ENCODE measurements at regions not wholly inside any gene's neighbourhood (a gene's known extent, or its start where the extent isn't known, plus 50 kb on each side); places are given as distances from the start of the nearest gene placed in this dataset.

- DNase-seq: no peak
Observed at GRCh38 chr6:45739058-45739457, 276.6 kb downstream of the CLIC5 start.

- no peak for DNase-seq
Observed at GRCh38 chr6:45738057-45738455, 277.6 kb downstream of the CLIC5 start.

DNA sequence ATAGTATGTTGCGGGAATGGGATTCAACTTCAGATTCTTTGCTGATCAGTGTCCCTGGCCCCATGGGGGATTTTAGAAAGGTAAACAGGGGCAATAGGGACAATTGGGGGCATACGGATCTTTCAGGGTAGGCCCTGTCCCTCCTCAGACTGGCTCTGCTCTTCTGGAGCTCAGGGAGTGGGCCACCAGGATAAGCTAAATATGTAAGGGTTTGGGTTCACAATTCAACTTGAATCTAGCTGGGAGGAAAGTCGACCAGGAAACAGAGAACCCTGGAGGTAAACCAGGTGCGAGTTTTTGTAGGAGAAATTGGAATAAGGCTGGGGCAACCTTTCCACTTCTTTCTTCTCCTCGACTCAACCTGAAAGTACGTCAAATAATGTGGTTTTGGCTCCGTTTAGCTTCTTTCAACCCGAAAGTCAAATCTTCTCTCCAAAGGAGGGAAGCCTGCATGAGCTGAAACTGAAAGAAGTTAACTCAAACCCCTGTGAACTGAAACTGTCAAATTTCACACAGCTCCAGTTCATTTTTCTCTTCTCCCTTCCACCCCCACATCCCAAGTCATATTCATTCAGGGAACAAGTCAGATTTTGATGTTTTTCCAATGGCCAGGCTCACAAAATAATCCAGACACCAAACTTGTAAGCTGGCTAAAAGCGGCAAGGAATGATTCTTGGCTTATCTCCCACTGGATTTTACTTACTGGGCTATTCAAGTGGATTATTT is 278.2 kb downstream of the CLIC5 start:
- DNase-seq: no peak

DNA sequence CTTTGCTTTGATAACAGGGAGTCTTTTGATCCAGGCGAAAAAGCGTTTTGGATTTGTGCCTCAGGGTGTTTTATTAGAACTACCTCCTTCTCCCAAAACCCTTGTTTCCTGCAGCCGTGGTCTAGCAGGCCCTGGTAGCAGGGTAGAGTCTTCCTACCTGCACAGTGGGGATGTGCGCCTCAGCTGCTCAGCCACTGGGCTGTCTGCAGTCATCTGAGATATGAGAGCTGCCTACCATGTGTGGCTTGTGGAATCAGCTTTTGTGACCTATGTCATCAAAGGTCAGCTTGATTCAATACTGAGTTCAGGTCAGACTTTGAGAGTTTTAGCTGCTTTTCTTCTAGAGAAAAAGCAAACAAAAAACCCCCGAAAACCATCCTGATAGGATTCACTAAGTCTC is 279.5 kb downstream of the CLIC5 start:
- DNase-seq: no peak

GRCh38 chr6:45732731-45733130 is 282.9 kb downstream of the CLIC5 start:
- DNase-seq: no peak

DNA sequence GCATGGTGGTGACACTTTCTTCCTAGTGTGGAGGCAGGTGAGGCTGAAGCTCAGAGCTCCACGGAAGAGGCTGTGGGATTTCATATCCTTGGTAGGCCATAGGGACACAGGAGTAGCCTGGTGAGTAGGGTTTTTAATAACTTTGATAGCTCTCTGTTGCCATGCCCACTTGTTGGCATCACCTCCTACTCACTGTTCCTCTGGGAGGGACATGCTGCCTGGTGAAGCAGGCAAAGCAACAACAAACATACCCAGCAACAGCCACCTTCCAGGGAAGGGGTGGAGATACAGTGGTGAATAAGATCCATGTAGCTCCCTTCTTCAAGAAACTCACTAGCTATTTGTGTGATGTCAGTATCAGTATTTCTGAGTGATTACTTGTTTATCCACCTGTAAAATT is 285.4 kb downstream of the CLIC5 start:
- no peak for DNase-seq

GRCh38 chr6:45728674-45729073 is 287.0 kb downstream of the CLIC5 start:
- DNase-seq: no peak

DNA sequence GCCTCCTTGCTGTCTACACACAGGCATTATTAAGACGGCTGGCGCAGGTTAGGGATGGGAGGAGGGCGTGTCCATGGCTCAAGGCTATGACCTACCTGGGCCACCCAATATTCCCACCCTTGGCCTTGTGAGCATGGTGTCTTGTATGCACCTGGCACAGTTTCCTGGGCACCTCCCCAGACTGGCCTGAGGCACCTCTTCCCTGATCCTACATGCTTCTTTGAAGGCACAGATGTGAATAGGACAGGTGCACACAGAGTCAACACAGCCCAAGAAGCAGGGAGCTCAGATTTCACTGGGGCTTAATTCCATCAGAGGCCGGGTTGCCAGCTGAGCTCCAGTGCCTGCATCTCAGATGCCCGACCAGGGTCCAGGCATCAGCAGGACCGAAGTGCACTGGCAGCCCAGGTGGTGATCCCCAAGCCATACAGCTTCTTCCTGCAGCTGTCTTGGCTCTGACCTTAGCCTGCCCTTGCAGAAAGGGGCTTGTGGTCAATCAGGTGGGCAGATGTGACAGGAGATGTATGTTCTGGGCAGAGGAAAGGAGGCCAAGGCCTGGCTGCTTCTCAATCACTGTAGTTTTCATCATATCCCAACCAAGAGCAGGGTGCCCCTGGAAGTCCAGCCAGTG is 287.7 kb downstream of the CLIC5 start:
- no peak for DNase-seq

DNA sequence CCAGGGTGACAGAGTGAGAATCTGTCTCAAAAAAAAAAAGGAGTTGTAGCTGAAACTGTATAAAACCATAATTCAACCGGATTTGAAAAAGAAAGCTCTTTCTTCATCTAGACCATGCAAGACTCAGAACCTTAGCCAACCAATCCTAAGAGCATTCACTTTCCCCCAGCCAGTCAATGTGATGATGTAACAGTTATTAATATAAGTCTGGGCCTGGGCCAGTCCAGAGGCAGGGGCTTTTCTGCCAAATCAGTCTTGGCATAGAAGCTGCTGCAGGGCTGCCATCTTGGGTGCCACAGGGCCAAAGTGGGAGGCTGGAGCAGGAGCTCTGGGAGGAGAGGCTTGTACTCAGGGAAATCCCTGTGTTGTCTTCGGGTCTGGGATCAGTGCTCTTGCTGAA is 288.4 kb downstream of the CLIC5 start:
- DNase-seq: no peak

- DNase-seq: no peak
Observed at GRCh38 chr6:45726444-45726843, 289.2 kb downstream of the CLIC5 start.

GRCh38 chr6:45724511-45724910 is 291.1 kb downstream of the CLIC5 start:
- DNase-seq: no peak

DNA sequence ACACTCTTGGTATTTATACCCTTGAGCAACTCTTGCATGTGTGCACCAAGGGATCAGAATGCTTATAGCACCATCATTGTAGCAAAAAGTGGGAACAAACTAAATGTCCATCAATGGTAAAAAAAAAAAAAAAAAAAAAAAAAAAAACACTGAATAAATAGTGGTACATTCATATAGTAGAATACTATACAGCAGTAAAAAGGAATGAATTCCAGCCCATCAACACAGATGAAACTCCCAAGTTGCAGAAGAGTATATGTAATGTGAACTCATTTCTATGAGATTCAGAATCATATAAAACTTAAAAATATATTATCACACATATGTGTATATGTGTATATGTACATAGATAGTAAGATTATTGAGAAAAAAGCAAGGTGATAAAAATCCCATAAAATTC is 291.6 kb downstream of the CLIC5 start:
- no peak for DNase-seq

GRCh38 chr6:45722876-45723275 is 292.8 kb downstream of the CLIC5 start:
- DNase-seq: no peak

DNA sequence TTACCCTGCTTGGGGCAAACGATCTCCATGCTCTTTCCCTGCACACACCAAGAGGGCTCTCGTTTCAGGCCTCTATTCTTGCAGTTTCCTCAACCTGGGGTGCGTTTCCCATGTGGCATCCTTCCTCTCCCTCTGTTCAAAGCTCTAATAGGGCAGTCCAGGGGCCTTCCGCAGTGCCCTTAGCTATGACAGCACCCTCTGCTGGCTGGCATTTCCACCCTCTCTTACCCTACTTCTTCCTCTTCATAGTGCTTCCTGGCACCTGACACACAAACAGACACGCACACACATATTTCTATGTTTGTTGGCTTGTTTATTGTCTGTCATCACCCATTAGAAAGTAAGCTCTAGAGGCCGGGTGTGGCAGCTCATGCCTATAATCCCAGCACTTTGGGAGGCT is 294.0 kb downstream of the CLIC5 start:
- no peak for DNase-seq

DNA sequence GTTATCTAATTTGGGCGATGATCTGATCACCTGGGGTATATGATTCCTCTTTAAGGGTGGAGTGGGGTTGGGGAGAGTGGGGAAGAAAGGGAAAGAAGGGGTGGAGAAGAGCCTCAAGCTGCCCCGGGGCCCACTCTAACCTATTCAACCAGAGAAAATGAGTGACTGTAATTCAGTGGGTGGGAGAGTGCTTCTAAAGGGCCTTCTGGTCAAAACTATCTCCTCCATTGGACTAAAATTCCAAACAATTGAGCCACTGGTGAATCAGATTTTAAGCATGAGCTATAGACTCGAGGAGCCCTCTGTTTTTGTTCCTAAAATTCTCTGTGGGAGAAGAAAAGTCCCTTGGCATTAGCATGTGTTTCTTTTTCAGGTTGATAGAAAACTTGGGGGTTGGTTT is 296.8 kb downstream of the CLIC5 start:
- DNase-seq: no peak

DNA sequence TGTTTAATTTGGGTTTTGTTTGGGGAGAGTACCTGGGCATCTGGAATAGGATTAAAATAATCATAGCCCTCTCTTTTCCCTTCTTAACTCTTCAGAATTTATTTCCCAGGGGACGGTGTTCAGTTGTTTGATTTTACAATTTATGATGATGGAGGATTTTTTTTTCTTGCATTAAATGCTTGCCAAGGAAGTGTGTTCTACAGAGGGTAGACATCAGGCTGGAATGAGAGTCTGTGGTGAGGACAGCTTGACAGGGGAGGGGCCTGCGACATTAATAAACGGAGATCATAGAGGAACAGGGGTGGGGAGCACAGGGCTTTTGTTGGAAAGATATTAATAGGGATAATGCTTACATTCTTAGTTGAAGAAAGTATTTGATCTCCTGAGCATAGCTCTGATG is 297.5 kb downstream of the CLIC5 start:
- no peak for DNase-seq

- DNase-seq: no peak
Observed at GRCh38 chr6:45717715-45718114, 297.9 kb downstream of the CLIC5 start.

GRCh38 chr6:45717027-45717426 is 298.6 kb downstream of the CLIC5 start:
- no peak for DNase-seq

DNA sequence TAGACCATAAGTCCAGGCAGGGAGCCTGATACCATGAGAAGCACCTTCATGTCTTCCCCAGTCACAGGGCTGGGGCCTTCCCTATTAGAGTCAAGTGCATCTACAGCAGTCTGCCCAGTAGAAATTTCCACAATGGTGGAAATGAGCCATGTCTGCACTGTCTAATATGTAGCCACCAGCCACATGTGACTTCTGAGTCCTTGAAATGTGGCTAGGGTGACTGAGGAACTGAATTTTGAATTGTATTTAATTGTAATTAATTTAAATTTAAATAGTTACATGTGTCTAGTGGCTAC is 300.2 kb downstream of the CLIC5 start:
- no peak for DNase-seq

GRCh38 chr6:45714741-45715507 is 300.7 kb downstream of the CLIC5 start:
- DNase-seq: no peak

DNA sequence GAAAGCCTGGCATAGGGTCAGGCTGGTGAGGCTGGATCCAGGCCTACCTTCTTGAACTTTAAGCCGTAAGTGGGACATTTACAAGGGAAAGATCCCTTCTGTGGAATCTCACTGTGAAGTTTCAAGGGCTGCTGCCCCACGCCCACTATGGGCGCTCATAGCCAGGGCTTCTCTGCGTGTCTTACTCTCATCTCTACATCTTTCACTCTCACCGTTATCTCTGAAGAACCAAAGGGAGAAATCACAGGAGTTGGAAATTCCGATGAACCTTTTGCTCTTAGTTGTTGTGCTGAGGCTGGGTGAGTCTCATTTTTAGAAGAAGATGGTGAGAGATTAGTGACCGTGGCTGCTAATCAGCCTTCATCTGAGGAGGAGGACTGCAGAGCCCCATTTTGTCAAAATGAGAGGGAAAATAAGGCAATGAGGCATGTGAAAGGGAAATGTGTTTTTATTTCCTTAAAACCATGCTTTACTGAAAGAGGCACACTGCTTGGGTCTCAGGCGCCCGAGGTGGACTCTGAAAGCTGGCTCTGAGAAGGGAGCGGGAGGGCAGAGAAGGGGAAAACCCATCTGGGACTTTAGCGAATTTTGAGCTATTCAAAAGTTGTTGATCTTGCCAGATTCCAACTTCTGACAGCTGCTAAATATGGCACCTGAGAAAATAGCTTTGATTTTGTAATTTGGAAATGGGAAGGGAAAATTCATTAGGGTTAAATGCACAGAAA is 301.5 kb downstream of the CLIC5 start:
- DNase-seq: peak; percentile 72
